Erythroblast (primary cell): ENCODE measurements at regions not wholly inside any gene's neighbourhood (a gene's known extent, or its start where the extent isn't known, plus 50 kb on each side); places are given as distances from the start of the nearest gene placed in this dataset.

Experiments used
- GATA1 ChIP-seq: IDR thresholded peaks from 2 replicates; pipeline ENCODE4 v1.6.1; 2011; ENCODE audit warnings: low read depth, mild to moderate bottlenecking, control low read depth, low read length, moderate library complexity
- POLR2A ChIP-seq: IDR thresholded peaks from 2 replicates; pipeline ENCODE4 v1.6.1; 2011; ENCODE audit warnings: mild to moderate bottlenecking, low read length

DNA sequence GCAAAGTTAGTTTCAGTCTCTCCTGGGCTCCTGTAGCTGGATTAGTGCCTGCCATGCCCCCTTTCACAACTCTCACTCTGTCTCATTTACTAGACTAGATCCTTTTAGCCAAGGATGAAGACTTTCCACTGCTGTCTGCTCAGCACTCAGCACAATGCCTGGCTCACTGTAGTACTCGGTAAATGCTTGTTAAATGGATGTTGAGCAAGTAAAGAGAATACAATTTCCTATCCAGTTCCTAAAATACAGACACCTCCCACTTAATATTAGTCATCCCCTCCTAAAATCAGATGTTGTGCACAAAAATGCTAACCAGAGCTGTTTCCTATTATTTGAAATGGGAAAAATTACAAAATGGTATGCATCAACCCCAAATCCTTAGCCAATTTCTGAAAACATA lies 195.8 kb downstream of the SREK1 start:
- TF ChIP-seq POLR2A (no peak), GATA1 (no peak)
